ENCODE measurements at regions not wholly inside any gene's neighbourhood (a gene's known extent, or its start where the extent isn't known, plus 50 kb on each side); places are given as distances from the start of the nearest gene placed in this dataset.

DNA sequence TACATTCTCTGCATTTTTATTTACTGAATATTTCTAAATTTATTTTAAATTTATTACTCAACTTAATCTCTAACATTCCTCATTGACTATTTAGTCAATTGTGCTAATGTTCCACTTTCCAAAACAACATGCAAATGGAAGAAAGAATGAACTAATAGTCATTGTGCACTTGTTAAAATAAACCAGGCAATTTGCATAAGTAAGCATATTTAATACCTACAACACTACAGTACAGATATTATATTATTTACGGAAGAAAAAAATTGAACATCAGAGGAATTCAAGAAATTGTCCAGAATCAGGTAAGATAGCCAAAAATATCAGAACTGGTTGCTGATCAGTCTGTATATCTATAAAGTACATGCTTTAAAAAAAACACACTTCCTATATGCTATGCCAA, 320.5 kb downstream of the CENPW start:
- TF ChIP-seq, protein P1, sequence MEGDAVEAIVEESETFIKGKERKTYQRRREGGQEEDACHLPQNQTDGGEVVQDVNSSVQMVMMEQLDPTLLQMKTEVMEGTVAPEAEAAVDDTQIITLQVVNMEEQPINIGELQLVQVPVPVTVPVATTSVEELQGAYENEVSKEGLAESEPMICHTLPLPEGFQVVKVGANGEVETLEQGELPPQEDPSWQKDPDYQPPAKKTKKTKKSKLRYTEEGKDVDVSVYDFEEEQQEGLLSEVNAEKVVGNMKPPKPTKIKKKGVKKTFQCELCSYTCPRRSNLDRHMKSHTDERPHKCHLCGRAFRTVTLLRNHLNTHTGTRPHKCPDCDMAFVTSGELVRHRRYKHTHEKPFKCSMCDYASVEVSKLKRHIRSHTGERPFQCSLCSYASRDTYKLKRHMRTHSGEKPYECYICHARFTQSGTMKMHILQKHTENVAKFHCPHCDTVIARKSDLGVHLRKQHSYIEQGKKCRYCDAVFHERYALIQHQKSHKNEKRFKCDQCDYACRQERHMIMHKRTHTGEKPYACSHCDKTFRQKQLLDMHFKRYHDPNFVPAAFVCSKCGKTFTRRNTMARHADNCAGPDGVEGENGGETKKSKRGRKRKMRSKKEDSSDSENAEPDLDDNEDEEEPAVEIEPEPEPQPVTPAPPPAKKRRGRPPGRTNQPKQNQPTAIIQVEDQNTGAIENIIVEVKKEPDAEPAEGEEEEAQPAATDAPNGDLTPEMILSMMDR (conservative IDR thresholded peaks at IDR 0.05; ENCODE audit: low read length) = no peak
- TF ChIP-seq EZH2phosphoT487 (IDR thresholded peaks at IDR 0.05; ENCODE audit: borderline replicate concordance, low read depth, low read length) = no peak
